ENCODE measurements at regions not wholly inside any gene's neighbourhood (a gene's known extent, or its start where the extent isn't known, plus 50 kb on each side); places are given as distances from the start of the nearest gene placed in this dataset.

- TF ChIP-seq CTCF (IDR thresholded peaks at IDR 0.05; ENCODE audit: insufficient read depth, missing control alignments), result no peak
- FAIRE-seq (no peak), DNase-seq (ENCODE audit: insufficient read length, low spot score) (no peak)
Observed at GRCh38 chr11:121929581-121929980, 186.4 kb downstream of the BLID start.

- TF ChIP-seq CTCF (IDR thresholded peaks at IDR 0.05; ENCODE audit: insufficient read depth, missing control alignments), result no peak
- no peak for DNase-seq (ENCODE audit: insufficient read length, low spot score)
- no peak for FAIRE-seq
Observed at GRCh38 chr11:121928597-121929580, 187.1 kb downstream of the BLID start.

GRCh38 chr11:121927789-121928188 lies 188.2 kb downstream of the BLID start:
- FAIRE-seq, result no peak
- no peak for TF ChIP-seq CTCF (IDR thresholded peaks at IDR 0.05; ENCODE audit: insufficient read depth, missing control alignments)
- no peak for DNase-seq (ENCODE audit: insufficient read length, low spot score)

- no peak for TF ChIP-seq CTCF (IDR thresholded peaks at IDR 0.05; ENCODE audit: insufficient read depth, missing control alignments)
- DNase-seq (ENCODE audit: insufficient read length, low spot score), result no peak
- FAIRE-seq, result no peak
Observed at GRCh38 chr11:121927097-121927785, 188.8 kb downstream of the BLID start.

GRCh38 chr11:121924191-121924590 lies 191.8 kb downstream of the BLID start:
- TF ChIP-seq CTCF (IDR thresholded peaks at IDR 0.05; ENCODE audit: insufficient read depth, missing control alignments), result no peak
- FAIRE-seq (no peak), DNase-seq (ENCODE audit: insufficient read length, low spot score) (no peak)

- DNase-seq (ENCODE audit: insufficient read length, low spot score) (no peak), FAIRE-seq (no peak)
- no peak for TF ChIP-seq CTCF (IDR thresholded peaks at IDR 0.05; ENCODE audit: insufficient read depth, missing control alignments)
Observed at GRCh38 chr11:121917482-121917881, 198.5 kb downstream of the BLID start.

Data from D721Med (cell line).